ENCODE measurements at regions not wholly inside any gene's neighbourhood (a gene's known extent, or its start where the extent isn't known, plus 50 kb on each side); places are given as distances from the start of the nearest gene placed in this dataset.

DNA sequence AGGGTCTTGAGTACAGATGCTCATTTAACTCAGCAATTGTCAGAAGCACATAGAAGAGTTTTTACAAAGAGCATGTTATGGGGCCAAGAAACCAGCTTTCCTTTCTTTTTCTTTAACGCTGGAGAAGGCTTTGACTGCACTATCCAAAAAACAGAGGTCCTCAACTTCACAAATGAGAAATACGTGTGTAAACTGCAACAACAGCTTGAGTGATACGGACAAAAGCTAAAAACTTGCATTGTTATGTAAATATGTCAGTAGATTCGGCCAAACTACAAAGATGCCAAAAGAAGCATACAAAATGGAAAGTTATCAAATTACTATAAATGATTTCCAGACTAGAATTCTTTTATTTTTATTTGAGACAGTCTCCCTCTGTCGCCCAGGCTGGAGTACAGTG is 62.4 kb upstream of the C10orf90 start:
- H3K4me2 ChIP-seq (ENCODE audit: control insufficient read depth, insufficient read depth), result no peak overlapping the region
- BruUV-seq (replicated peaks), result no TSS peak
- intact Hi-C loops (cut with micrococcal nuclease; ENCODE audit: unreplicated experiment), result no loop called here
- H4K20me1 ChIP-seq (ENCODE audit: control insufficient read depth, insufficient read depth), result no peaks in the 10 kb centered on the region
- WGBS (ENCODE audit: insufficient coverage, insufficient replicate concordance, low lambda C conversion rate, missing lambda C conversion rate), result 0% methylated on average over 5 of the region's 5 CpGs
- no peak overlapping the region for H3K4me3 ChIP-seq
- SMC1A ChIA-PET (ENCODE audit: uncharacterized antibody, unreplicated experiment), result no interaction called here
- no peak for FAIRE-seq
- H2AFZ ChIP-seq (ENCODE audit: control insufficient read depth, low read depth, low read length), result no peak overlapping the region
- DNase-seq (ENCODE audit: low read depth, low spot score), result no peak
- ATAC-seq, result no peak
- RAD21 ChIA-PET (ENCODE audit: unreplicated experiment), result no interaction called here
- no peaks in the 10 kb centered on the region for H3K4me1 ChIP-seq (ENCODE audit: control insufficient read depth, insufficient read depth, low read length)
- H3K27ac ChIP-seq (ENCODE audit: control insufficient read depth, insufficient read depth), result no peak overlapping the region
- no peak overlapping the region for H3K9ac ChIP-seq (ENCODE audit: control insufficient read depth, insufficient read depth, low read length)
- no peaks in the 10 kb centered on the region for H3K36me3 ChIP-seq (ENCODE audit: control insufficient read depth in 2 of 2, insufficient read depth in 2 of 2, low read length in 1 of 2)
- H3K79me2 ChIP-seq (ENCODE audit: control insufficient read depth, insufficient read depth, low read length), result no peaks in the 10 kb centered on the region
- in situ Hi-C loops (cut with MboI), result no loop called here
- H3K9me3 ChIP-seq (replicated peaks; ENCODE audit: control insufficient read depth, insufficient read depth, low read length), result no peaks in the 10 kb centered on the region
- TF ChIP-seq, protein P1, sequence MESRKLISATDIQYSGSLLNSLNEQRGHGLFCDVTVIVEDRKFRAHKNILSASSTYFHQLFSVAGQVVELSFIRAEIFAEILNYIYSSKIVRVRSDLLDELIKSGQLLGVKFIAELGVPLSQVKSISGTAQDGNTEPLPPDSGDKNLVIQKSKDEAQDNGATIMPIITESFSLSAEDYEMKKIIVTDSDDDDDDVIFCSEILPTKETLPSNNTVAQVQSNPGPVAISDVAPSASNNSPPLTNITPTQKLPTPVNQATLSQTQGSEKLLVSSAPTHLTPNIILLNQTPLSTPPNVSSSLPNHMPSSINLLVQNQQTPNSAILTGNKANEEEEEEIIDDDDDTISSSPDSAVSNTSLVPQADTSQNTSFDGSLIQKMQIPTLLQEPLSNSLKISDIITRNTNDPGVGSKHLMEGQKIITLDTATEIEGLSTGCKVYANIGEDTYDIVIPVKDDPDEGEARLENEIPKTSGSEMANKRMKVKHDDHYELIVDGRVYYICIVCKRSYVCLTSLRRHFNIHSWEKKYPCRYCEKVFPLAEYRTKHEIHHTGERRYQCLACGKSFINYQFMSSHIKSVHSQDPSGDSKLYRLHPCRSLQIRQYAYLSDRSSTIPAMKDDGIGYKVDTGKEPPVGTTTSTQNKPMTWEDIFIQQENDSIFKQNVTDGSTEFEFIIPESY (IDR thresholded peaks at IDR 0.05), result no peak
- no peak for TF ChIP-seq NFIC (IDR thresholded peaks at IDR 0.05; ENCODE audit: low read depth, low read length)
- no peak for TF ChIP-seq NFYA (IDR thresholded peaks at IDR 0.05; ENCODE audit: borderline replicate concordance, low read depth, low read length)
- TF ChIP-seq JUNB (IDR thresholded peaks at IDR 0.05), result no peak
- no peak for TF ChIP-seq CHD1 (IDR thresholded peaks at IDR 0.05; ENCODE audit: low read depth, low read length)
- no peak for TF ChIP-seq RELA (IDR thresholded peaks at IDR 0.05; ENCODE audit: borderline replicate concordance, partially characterized antibody)
- TF ChIP-seq RBBP5 (conservative IDR thresholded peaks at IDR 0.05), result no peak
- no peak for TF ChIP-seq ZNF622 (IDR thresholded peaks at IDR 0.05)
- TF ChIP-seq PML (IDR thresholded peaks at IDR 0.05; ENCODE audit: low read length), result no peak
- no peak for TF ChIP-seq TAF1 (IDR thresholded peaks at IDR 0.05; ENCODE audit: borderline replicate concordance, low read depth, low read length)
- TF ChIP-seq, protein P2, sequence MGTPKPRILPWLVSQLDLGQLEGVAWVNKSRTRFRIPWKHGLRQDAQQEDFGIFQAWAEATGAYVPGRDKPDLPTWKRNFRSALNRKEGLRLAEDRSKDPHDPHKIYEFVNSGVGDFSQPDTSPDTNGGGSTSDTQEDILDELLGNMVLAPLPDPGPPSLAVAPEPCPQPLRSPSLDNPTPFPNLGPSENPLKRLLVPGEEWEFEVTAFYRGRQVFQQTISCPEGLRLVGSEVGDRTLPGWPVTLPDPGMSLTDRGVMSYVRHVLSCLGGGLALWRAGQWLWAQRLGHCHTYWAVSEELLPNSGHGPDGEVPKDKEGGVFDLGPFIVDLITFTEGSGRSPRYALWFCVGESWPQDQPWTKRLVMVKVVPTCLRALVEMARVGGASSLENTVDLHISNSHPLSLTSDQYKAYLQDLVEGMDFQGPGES (IDR thresholded peaks at IDR 0.05), result no peak
- no peak for TF ChIP-seq ZBTB4 (CRISPR knock-in tag; IDR thresholded peaks at IDR 0.05)
- no peak for TF ChIP-seq USF1 (IDR thresholded peaks at IDR 0.05; ENCODE audit: borderline replicate concordance, extremely low read length, insufficient read depth, low read depth, low read length)
- TF ChIP-seq YBX1 (IDR thresholded peaks at IDR 0.05), result no peak
- TF ChIP-seq IKZF2 (IDR thresholded peaks at IDR 0.05), result no peak
- H3K27me3 ChIP-seq (replicated peaks in 1 of 2; ENCODE audit: control insufficient read depth in 2 of 2, insufficient read depth in 2 of 2, low read length in 1 of 2), result no peaks in the 10 kb centered on the region
- CTCF ChIA-PET, result no interaction called here
- POLR2A ChIA-PET, result no interaction called here

All from GM12878 (cell line).